ENCODE measurements at regions not wholly inside any gene's neighbourhood (a gene's known extent, or its start where the extent isn't known, plus 50 kb on each side); places are given as distances from the start of the nearest gene placed in this dataset.

GRCh38 chrX:23540532-23540931, 126.8 kb upstream of the PRDX4 start:
- ChIA-PET POLR2A (ENCODE audit: partially characterized antibody) (no interaction called here), CTCF (ENCODE audit: partially characterized antibody) (no interaction called here)
- H3K56ac ChIP-seq (replicated peaks; ENCODE audit: insufficient read length, low read depth, low read length), result no peak overlapping the region
- H2BK5ac ChIP-seq (ENCODE audit: low read depth, low read length), result no peak overlapping the region
- no peaks in the 10 kb centered on the region for H3K9me3 ChIP-seq (ENCODE audit: insufficient read depth in 2 of 2, low read depth in 1 of 2, low read length in 1 of 2)
- H3K18ac ChIP-seq (ENCODE audit: extremely low read depth, low read length), result no peak overlapping the region
- no peaks in the 10 kb centered on the region for H3K23me2 ChIP-seq (ENCODE audit: low read depth, low read length)
- no peak overlapping the region for H2BK20ac ChIP-seq (ENCODE audit: low read length)
- no peak overlapping the region for H2AK5ac ChIP-seq (ENCODE audit: low read depth, low read length)
- H3K79me2 ChIP-seq (ENCODE audit: control insufficient read depth in 1 of 2, insufficient read depth in 2 of 2, low read length in 2 of 2), result no peaks in the 10 kb centered on the region
- no peak overlapping the region for H4K91ac ChIP-seq (replicated peaks; ENCODE audit: insufficient read length, low read length)
- no peak overlapping the region for H3K14ac ChIP-seq (ENCODE audit: insufficient read length)
- FAIRE-seq, result no peak
- no peak for DNase-seq (ENCODE audit: low read depth in 1 of 2, low spot score in 2 of 2)
- no peak overlapping the region for H3K4ac ChIP-seq (replicated peaks; ENCODE audit: insufficient read length, low read depth, low read length)
- H2BK15ac ChIP-seq (ENCODE audit: low read length), result no peak overlapping the region
- no peak overlapping the region for H2BK12ac ChIP-seq (ENCODE audit: low read depth, low read length)
- no peaks in the 10 kb centered on the region for H4K20me1 ChIP-seq (replicated peaks in 1 of 2; ENCODE audit: control insufficient read depth in 1 of 2, insufficient read depth in 2 of 2, low read length in 2 of 2)
- H3K23ac ChIP-seq (ENCODE audit: insufficient read length), result no peak overlapping the region
- no peak overlapping the region for H2BK120ac ChIP-seq (replicated peaks; ENCODE audit: low read depth, low read length)
- H3K27me3 ChIP-seq (replicated peaks in 1 of 4; ENCODE audit: control insufficient read depth in 3 of 4, extremely low read depth in 1 of 4, insufficient read depth in 3 of 4, low read length in 3 of 4), result no peaks in the 10 kb centered on the region
- TF ChIP-seq CBX8 (IDR thresholded peaks at IDR 0.05; ENCODE audit: borderline replicate concordance, low read depth, low read length), result no peak
- TF ChIP-seq BCL11A (IDR thresholded peaks at IDR 0.05; ENCODE audit: low read depth in 2 of 2, low read length in 2 of 2), result no peak
- TF ChIP-seq SRF (IDR thresholded peaks at IDR 0.05; ENCODE audit: low read depth, low read length), result no peak
- TF ChIP-seq POLR2A (IDR thresholded peaks at IDR 0.05; ENCODE audit: control extremely low read depth in 1 of 2, low read depth in 2 of 2, low read length in 2 of 2), result no peak
- no peak for TF ChIP-seq SUZ12 (IDR thresholded peaks at IDR 0.05; ENCODE audit: low read length)
- no peak for TF ChIP-seq JUND (IDR thresholded peaks at IDR 0.05; ENCODE audit: low read length)
- TF ChIP-seq GTF2F1 (IDR thresholded peaks at IDR 0.05; ENCODE audit: borderline replicate concordance, low read depth, low read length), result no peak
- H3K4me3 ChIP-seq (ENCODE audit: extremely low read depth in 1 of 4, insufficient read depth in 2 of 4, low read depth in 3 of 4, low read length in 4 of 4), result no peak overlapping the region
- no peaks in the 10 kb centered on the region for H3K36me3 ChIP-seq (ENCODE audit: control insufficient read depth in 2 of 4, insufficient read depth in 4 of 4, low read length in 3 of 4)
- H3K79me1 ChIP-seq (ENCODE audit: low read depth, low read length), result no peaks in the 10 kb centered on the region
- whole genome bisulfite sequencing, 2 experiments (ENCODE audit: extremely low coverage in 1 of 2, insufficient coverage in 1 of 2, insufficient read length in 1 of 2, insufficient replicate concordance in 2 of 2, low coverage in 1 of 2, low lambda C conversion rate in 2 of 2, missing lambda C conversion rate in 1 of 2), result 89% methylated on average over 5 of the region's 9 CpGs; no CpG with 5 or more reads in 1 of the 2 experiments
- H3K4me2 ChIP-seq (ENCODE audit: insufficient read depth in 1 of 2, low read depth in 2 of 2, low read length in 2 of 2), result no peak overlapping the region
- no peaks in the 10 kb centered on the region for H3K4me1 ChIP-seq (replicated peaks in 1 of 4; ENCODE audit: control insufficient read depth in 3 of 4, insufficient read depth in 4 of 4, low read length in 3 of 4)
- no peak overlapping the region for H4K5ac ChIP-seq (ENCODE audit: insufficient read length, low read depth, low read length)
- H3K27ac ChIP-seq (ENCODE audit: low read depth, low read length), result no peak overlapping the region
- H3K9ac ChIP-seq (replicated peaks in 1 of 4; ENCODE audit: extremely low read depth in 1 of 4, low read depth in 3 of 4, low read length in 3 of 4), result no peak overlapping the region
- H2AFZ ChIP-seq (ENCODE audit: low read length), result no peak overlapping the region
- no peak overlapping the region for H4K8ac ChIP-seq (ENCODE audit: extremely low read depth, insufficient read depth, low read length)
